ENCODE measurements at regions not wholly inside any gene's neighbourhood (a gene's known extent, or its start where the extent isn't known, plus 50 kb on each side); places are given as distances from the start of the nearest gene placed in this dataset.

DNA sequence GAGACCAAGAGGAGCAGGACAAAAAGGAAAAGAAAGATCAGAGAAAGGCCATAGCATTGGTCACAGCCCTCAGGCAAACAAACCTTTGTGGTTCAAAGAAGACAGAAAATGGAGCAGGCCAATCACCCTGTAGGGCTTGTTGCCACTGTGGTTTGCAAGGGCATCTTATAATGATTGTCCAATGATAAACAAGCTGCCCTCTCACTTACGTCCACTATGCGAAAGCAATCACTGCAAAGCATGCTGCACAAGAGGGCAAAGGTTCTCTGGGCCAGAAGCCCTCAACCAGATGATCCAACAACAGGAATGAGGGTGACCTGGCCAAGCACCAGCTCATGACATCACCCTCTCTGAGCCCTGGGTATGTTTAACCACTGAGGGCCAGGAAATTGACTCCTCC is 360.9 kb upstream of the HSFY2 start:
- no peak for DNase-seq

DNA sequence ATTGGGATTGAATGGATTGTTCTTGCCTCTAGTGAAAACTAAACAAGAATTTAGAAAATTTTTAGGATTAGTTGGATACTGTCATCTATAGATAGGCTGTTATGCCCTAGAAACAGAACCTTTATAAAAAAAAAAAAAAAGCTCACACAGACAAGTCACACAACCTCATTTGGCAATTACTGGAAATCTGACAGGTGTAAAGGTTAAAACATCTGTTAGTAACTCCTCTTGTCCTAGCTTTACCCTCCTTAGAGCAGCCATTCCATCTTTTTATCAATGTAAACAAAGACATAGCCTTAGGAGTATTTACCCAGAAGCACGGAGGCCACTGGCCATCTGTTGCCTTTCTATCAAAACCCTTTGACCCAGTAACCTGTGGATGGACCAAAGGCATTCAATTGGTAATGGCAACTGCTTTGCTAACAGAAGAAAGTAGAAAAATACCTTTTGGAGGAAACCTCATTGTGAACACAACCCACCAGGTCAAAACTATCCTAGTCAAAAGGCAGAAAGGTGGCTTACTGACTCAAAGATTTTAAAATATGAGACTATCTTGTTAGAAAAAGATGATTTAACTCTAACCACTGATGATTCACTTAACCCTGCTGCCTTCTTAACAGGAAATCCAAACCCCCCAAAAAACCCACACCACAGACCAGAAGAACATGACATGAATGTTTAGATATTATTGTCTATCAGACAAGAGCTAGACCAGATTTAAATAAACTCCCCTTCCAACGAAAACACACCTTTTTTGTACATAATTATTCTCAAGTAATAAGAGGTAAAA is 357.2 kb upstream of the HSFY2 start:
- no peak for DNase-seq

DNA sequence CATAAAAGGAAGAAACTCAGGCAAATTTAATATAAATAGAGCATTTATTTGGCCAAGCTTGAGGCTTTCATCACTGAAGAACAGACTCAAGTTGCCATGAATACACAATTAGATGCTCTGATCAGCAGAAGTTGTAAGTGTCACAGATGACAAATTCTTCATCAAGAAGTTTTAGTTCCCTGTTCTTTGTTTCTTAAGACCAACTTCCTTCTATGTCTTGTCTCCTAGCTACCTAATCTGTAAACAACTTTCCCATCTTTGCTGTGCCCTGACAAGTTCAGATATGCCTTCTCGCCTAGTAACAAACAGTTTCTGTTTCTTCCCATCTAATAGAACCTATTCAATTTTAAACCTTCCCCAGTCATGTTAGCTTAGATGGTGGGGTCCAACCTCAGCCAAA is 353.4 kb upstream of the HSFY2 start:
- DNase-seq, result no peak

DNA sequence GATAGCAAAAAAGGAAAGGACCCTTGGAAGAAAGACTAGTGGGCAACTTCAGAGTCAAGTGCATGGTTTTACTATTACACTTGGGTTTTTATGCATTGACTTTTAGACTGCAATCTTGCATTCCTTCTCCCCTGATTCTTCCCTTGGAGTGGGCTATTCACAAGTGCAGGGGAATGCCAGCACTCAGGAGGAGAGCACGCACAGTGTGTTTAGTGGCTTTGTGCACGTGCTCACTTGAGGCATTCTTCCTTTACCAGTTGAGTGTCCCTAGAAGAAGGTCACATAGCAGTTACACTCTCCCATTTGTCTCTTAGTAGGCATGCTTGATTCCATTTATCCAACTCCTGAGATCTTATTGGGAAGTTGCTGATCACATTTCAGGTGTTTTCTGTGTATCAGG is 351.1 kb upstream of the HSFY2 start:
- no peak for DNase-seq

DNA sequence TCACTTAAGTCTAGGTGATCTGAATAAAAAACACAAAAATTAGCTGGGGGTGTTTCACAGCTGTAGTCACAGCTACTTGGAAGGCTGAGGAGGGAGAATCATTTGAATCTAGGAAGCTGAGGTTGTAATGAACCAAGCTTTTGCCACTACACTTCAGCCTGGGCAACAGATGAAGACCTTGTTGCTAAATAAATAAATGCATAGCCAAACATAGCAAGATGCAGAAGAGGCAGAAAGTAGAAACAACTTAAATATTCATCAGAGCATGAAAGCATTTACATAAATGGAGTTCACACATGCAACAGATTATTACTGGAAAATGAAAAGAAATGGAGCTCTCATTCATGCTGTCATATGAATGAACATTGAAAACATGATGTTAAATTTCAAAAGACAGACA is 348.9 kb upstream of the HSFY2 start:
- no peak for DNase-seq

DNA sequence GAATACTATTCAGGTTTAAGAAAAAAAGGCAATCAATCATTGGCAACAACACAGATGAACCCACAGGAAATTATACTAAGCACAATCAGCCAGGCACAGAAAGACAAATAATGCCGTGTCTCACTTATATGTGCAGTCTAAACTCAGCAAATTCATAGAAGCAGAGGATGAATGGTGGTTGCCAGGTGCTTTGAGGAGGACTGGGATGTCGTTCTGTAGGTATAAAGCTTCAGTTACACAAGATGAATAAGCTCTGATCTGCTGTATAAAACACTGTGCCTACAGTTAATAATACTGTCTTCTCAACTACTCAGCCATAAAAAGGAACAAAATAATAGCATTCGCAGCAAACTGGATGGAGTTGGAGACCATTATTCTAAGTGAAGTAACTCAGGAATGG is 324.8 kb upstream of the HSFY2 start:
- DNase-seq, result no peak

DNA sequence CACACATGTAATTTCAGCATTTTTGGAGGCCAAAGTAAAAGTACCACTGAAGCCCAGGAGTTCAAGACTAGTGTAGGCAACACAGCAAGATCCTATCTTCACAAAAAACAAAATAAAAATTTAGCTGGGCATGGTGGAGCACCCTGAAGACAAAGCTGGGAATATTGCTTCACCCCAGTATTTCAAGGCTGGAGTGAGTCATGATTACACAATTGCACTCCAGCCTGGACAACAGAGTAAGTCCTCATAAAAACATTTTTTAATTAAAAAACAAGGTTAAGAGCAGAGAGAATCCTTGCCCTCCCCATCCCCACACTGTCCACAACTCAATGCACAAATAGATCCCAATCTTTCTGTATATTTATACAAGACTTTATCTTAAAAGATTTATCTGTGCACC is 321.9 kb upstream of the HSFY2 start:
- peak; percentile 30 for DNase-seq

DNA sequence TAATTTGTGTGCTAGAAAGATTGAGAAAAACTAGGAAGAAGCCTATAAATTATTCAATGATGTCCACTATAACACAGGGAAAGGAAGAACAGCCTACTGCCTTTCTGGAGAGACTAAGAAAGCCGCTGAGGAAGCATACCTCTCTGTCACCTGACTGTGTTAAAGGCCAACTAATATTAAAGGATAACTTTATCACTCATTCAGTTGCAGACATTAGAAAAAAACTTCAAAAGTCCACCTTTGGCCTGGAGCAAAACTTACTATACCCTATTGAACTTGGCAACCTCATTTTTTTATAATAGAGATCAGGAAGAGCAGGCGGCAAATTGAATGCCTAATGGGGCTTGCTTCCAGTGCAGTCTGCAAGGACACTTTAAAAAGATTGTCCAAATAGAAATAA is 309.5 kb upstream of the HSFY2 start:
- no peak for DNase-seq

DNA sequence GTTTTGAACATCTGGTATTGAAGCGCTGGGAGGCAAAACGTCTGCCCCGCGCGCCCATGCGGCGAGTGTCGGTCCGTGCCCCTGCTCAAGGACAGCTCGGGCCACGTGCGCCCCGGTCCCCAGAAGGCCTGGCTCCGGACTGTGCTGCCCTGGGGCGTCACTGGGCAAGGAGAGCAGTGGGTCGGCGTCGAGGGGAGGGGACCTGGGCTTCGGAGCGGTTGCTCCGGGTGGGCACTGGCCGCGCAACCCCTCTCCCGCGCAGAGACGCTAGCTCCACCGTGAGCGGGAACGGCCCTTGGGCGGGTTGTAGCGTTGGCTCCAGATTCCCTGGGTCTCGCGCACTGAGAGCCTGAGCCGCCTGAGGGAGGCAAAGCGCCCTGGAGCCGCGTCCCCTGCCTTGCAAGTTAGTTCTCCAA is 304.2 kb upstream of the HSFY2 start:
- DNase-seq, result peak; percentile 4

DNA sequence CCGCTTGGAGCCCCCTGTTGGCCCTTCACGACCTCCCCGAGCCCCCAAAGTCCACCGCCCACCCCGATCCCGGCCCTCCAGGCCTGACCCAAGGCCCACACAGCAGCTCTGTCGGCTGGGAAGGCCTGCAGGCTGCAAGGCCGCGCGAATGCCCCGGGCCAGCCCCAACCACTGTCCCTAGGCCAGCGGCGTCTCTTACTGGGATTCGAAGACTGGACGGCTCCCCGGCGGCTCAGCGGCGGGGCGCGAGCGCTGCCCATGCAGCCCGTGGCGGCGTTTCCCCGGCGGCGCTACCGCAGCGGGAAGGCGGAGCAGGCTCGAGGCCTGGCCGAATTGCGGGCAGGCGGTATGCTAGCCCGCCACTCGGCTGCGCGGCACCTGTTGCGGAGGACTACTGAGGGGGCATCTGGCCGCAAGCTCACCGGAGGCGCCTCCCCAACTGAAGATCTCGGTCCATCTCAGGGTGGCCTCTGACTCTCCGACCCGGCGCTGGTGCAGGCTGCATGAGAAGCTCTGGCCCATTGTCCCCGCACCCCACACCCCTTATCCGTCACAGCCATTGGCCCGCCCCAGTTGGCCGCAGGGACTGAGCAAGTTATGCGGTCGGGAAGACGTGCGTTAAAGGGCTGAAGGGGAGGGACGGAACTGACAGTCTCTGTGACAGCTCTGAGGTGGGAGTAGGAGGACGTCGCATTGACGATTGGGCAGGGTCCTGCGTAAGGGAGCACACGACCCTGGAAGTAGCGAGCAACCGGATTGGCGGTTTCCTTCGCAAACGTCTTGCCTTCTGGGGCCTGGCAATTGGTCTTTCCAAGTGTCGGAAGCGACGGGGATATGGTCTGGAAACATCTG is 303.5 kb upstream of the HSFY2 start:
- DNase-seq, result peak; percentile 64

DNA sequence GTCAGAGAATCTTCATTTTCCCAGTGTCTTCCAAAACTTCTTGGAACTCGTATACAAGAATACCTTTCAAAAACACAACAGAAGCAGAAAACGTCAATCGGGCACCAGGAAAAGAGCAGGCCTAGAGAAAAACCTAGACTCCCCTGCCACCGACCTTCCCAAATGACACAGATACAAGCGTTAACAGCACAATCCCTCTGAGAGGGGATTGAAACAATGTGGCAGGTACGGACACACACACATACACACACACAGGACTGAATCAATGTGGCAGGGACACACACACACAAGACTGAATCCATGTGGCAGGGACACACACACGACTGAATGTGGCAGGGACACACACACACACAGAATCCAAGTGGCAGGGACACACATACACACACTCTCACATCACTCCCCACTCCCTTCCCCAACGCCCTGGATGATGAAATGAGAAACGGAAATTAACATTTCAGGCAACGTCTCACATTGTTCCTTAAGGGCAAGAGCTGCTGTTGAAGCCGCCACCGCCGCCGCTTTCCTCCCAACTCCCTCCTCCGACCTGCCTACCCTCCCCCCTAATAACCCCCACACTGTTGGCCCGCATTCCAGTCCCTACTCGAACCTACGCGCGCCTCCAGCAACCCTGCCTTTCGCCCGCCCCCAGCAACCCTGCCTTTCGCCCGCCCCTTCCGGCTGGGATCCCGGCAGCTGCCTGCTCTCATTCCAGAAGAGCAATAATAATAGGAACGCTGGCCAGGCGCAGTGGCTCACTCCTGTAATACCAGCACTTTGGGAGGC is 302.1 kb upstream of the HSFY2 start:
- peak; percentile 77 for DNase-seq

DNA sequence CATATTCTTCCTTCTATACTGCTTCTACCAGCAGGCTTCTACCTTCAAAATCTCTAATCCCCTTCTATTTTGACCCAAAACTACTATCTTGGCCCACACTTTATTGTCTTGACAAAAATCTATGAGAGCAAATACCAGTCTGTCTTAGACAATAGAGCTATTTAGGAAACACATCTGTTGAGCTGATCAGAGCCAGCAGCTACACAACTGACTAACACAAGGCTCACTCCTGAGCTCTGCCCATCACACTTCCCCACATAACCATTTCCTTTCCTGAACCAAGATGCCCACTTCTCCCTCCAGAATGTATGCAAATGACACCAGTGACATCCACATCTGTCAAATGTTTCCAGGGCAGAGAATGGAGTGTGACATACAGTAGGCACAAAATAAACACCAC is 293.9 kb upstream of the HSFY2 start:
- no peak for DNase-seq

DNA sequence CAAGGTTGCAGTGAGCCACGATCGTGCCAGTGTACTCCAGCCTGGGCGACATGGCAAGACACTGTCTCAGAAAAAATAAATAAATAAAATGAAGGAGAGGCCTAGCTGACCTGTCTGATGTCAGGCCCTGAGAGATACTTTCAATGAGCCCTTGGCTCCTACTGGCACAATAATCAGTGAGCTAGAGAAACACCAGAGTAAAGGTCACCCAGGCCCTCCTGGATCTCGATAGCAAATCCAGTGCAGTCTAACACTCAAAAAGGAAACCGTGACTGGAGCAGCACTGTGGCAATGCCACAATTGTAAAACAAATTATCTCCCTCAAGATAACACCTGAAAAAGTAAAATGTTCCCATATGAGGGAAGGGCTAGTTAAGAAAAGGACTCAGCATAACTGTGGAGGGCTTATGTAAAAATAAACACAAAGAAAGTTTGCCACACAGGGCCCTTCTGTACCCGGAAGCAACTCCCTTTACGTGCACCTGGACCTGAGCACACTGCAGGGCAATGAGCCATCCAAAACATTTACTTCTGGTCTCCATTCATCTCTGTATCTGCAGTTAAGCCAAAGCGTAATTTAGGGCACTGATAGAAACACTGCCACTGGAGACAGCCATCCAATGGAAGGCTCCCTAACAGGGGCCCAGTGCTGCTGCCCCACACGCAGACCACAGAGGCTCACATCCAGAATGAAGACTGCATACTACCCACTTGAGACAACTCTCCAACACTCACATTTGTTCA is 293.1 kb upstream of the HSFY2 start:
- DNase-seq, result no peak

DNA sequence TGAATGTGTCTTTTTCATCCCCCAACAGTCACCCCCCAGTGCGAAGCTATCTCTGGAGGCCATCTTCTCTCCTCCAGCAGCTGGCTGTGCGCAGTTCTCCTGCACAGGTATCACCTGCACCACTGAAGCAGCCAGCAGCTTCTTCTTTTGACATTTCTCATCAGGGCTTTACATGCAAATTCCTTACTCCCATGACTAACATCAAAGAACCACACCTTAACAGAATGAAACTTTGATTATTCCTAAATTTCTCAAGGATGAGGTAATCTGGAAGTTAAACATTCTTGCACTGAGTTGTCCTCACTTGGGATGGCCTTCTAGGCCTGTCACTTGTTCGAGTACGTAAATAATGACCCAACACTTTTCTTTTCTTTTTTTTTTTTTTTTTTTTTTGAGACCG is 291.6 kb upstream of the HSFY2 start:
- DNase-seq, result peak; percentile 4

DNA sequence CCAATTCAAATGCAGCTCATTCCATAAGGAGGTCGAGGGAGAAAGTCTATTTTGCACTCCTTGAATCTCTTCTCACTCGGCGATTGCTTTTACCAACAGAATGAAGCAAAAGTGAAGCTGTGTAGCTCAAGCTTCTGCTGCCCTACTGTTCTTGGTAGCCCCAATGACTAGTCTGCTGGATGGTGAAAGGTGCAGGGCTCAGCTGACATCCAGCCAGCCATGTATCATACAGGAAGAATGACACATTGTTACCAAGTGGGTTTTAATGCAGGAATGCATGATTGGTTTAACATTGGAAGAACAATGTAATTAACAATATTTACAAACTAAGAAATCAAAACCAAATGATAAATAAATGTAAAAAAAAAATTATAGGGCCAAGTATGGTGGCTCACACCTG is 286.2 kb upstream of the HSFY2 start:
- peak; percentile 29 for DNase-seq

DNA sequence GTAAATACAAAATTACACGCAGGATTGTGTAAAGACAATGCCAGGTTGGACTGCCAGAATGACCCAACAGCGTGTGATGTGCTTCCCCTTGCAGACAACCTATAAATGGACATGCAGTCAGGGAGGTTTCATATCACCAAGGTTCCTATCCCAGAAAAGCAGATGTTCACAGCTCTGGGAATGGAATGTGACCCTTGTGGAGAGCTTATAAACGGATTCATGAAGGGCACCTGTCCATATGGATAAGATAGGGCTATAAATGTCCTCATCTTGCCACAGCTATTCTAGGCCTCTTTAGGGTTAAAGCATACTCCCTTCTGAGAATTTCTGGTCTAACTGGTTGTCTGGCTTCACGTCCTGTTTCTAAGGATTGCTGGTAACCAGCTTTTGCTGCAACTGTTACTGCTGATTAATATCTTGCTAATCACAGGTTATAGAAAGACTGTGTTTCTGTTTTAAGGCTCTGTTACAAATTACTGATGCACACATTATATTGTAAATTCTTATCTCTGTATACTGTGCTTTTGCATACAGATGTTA is 285.4 kb upstream of the HSFY2 start:
- DNase-seq, result no peak

DNA sequence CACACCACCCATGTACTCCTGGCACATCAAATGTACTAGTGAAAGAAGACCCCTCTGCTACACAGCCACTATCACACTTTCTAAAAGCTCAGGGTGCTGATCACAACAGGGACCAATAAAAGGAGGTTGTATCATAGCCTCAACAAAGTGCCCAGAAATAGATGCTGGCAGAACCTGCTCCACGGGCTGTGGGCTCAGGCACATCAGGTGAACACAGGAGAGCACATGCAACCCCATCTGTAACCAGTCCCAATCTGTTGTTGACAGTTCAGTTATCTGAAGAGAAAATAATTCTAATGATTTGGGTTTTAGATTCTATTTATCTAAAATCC is 282.6 kb upstream of the HSFY2 start:
- no peak for DNase-seq

DNA sequence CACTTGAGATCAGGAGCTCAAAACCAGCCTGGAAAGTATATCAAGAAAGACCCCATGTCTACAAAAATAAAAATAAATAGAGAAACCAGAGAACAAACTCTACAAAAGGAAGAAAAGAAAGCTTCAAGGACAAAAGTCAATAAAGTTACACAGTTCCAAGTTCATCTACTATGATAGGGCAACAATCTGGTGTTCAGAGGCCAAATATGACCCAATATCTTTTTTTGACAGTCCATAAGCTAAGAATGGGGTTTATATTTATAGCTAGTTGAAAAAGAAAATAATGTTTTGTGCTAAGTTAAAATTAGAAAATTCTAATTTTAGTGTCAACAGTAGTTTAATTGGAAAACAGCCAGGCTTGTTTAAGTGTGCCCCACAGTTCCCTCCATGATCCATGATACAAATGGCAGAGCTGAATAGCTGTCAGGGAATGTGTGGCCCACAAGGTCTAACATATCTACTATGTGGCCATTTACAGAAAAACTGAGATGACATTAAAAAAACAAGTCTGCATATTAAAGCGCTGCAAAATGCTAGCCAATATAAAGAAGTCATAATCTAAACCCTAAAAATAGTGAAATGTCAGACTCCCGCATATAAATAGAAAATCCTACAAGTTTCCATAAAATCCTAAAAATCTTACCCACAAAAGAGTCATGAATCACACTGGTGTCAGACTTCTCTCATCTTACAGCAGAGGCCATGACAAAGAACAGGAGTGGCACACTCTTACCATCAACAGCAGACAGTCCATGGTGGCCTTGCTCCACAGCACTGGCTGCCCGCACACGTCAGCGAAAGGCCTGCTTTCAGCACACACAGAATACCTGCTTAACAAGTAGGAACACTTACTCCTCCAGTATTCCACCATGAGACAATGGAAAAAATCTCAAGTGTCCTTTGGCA is 281.9 kb upstream of the HSFY2 start:
- no peak for DNase-seq

DNA sequence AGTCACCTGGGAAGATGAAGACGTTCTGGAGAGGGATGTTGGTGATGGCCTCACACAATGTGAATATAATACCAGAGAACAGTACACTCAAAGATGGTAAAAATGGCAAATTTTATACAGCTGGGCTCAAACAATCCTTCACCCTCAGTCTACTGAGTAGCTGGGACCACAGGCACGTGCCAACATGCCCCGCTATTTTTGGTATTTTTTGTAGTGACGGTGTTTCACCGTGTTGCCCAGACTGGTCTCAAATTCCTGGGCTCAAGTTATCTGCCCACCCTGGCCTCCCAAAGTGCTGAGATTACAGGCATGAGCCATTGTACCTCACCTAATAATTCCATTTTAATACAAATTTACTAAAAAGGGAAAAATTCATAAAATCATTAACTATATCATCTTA is 280.3 kb upstream of the HSFY2 start:
- DNase-seq, result no peak

DNA sequence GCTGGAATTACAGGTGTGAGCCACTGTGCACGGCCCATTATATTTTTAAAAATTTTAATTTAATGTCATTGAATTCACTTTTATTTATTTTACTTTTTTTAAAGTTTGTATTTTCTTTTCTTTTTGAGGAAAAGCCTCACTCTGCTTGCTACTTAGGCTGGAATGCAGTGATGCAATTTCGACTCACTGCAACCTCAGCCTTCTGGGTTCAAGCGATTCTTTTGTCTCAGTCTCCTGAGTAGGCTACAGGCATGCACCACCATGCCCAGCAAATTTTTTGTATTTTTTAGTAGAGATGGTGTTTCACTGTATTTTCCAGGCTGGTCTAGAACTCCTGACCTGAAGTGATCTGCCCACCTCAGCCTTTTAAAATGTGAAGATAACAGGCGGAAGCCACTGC is 277.5 kb upstream of the HSFY2 start:
- DNase-seq, result peak; percentile 38

DNA sequence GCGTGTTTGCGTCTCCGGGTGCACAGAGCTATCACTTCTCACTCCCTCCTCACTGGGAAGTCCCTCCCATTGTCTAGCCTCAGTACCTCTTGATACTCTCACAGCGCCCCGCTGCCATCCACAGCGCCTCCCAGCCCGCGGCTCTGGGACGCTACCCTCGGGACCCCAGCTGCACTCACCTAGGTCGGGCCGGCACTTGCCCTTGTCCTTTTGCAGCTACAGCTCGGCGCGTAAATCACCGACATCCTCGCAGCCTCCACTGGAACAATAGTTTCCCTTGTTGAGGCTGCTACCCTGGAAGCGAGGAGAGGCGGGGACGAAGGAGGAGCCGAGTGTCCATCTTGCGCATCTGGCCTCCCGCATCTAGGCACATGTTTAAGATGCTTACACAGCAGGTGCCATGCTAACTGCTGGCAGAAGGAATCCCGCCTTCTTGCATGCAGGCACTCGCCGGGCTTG is 269.5 kb upstream of the HSFY2 start:
- no peak for DNase-seq

All from EL (cell line).